ENCODE measurements at regions not wholly inside any gene's neighbourhood (a gene's known extent, or its start where the extent isn't known, plus 50 kb on each side); places are given as distances from the start of the nearest gene placed in this dataset.

GRCh38 chr19:31947436-31948115 is 397.8 kb upstream of the ZNF507 start:
- peaks cover 2% of the 10 kb centered on the region for H3K9me3 ChIP-seq (ENCODE audit: control insufficient read depth, low read depth, low read length)
- H2AFZ ChIP-seq (ENCODE audit: control insufficient read depth, low read length): no peak overlapping the region
- H4K20me1 ChIP-seq (ENCODE audit: control insufficient read depth, extremely low read depth, insufficient read depth, low read length): no peaks in the 10 kb centered on the region
- dilution Hi-C loops (cut with MboI; ENCODE audit: extremely low pct_ligation_motif_present, low sequenced_read_pairs): no loop called here
- H3K9me1 ChIP-seq (ENCODE audit: control insufficient read depth, extremely low read depth, insufficient read depth, low read length): no peaks in the 10 kb centered on the region
- no peak overlapping the region for H3K4me3 ChIP-seq (ENCODE audit: control insufficient read depth in 2 of 3, extremely low read depth in 1 of 3, insufficient read depth in 2 of 3, low read depth in 1 of 3, low read length in 3 of 3)
- H3K4me1 ChIP-seq (ENCODE audit: control insufficient read depth, extremely low read depth, insufficient read depth, low read length): no peaks in the 10 kb centered on the region
- H3K27ac ChIP-seq (ENCODE audit: control insufficient read depth, insufficient read depth, low read length): no peak overlapping the region
- H3K27me3 ChIP-seq (ENCODE audit: control insufficient read depth, extremely low read depth, insufficient read depth, low read length): no peaks in the 10 kb centered on the region
- TF ChIP-seq EZH2 (IDR thresholded peaks at IDR 0.05; ENCODE audit: low read length) (no peak), CTCF (optimal IDR thresholded peaks at IDR 0.05 in 1 of 3, IDR thresholded peaks at IDR 0.05 in 1 of 3, conservative IDR thresholded peaks at IDR 0.05 in 1 of 3; ENCODE audit: extremely low read depth in 1 of 3, insufficient read depth in 2 of 3, low read length in 3 of 3) (no peak)
- no peaks in the 10 kb centered on the region for H3K36me3 ChIP-seq (ENCODE audit: control insufficient read depth in 2 of 2, extremely low read depth in 1 of 2, insufficient read depth in 2 of 2, low read length in 2 of 2)
- DNase-seq (ENCODE audit: low read depth, low spot score) (no peak), FAIRE-seq (no peak)
- no peak overlapping the region for H3K4me2 ChIP-seq (ENCODE audit: control insufficient read depth, extremely low read depth, insufficient read depth, low read depth, low read length)
- no peaks in the 10 kb centered on the region for H3K79me2 ChIP-seq (ENCODE audit: control insufficient read depth, insufficient read depth, low read length)
- no peak overlapping the region for H3K9ac ChIP-seq (ENCODE audit: control insufficient read depth, extremely low read depth, insufficient read depth, low read length)

GRCh38 chr19:31952693-31953092 is 392.7 kb upstream of the ZNF507 start:
- H3K4me3 ChIP-seq (ENCODE audit: control insufficient read depth in 2 of 3, extremely low read depth in 1 of 3, insufficient read depth in 2 of 3, low read depth in 1 of 3, low read length in 3 of 3): no peak overlapping the region
- DNase-seq (ENCODE audit: low read depth, low spot score): no peak
- H3K79me2 ChIP-seq (ENCODE audit: control insufficient read depth, insufficient read depth, low read length): no peaks in the 10 kb centered on the region
- H3K9me3 ChIP-seq (ENCODE audit: control insufficient read depth, low read depth, low read length): peaks cover 3% of the 10 kb centered on the region
- H3K9ac ChIP-seq (ENCODE audit: control insufficient read depth, extremely low read depth, insufficient read depth, low read length): no peak overlapping the region
- TF ChIP-seq EZH2 (IDR thresholded peaks at IDR 0.05; ENCODE audit: low read length): no peak
- no peak for TF ChIP-seq CTCF (optimal IDR thresholded peaks at IDR 0.05 in 1 of 3, IDR thresholded peaks at IDR 0.05 in 1 of 3, conservative IDR thresholded peaks at IDR 0.05 in 1 of 3; ENCODE audit: extremely low read depth in 1 of 3, insufficient read depth in 2 of 3, low read length in 3 of 3)
- no peaks in the 10 kb centered on the region for H3K36me3 ChIP-seq (ENCODE audit: control insufficient read depth in 2 of 2, extremely low read depth in 1 of 2, insufficient read depth in 2 of 2, low read length in 2 of 2)
- no peak overlapping the region for H2AFZ ChIP-seq (ENCODE audit: control insufficient read depth, low read length)
- H4K20me1 ChIP-seq (ENCODE audit: control insufficient read depth, extremely low read depth, insufficient read depth, low read length): no peaks in the 10 kb centered on the region
- H3K4me1 ChIP-seq (ENCODE audit: control insufficient read depth, extremely low read depth, insufficient read depth, low read length): no peaks in the 10 kb centered on the region
- FAIRE-seq: no peak
- no peak overlapping the region for H3K27ac ChIP-seq (ENCODE audit: control insufficient read depth, insufficient read depth, low read length)
- no peak overlapping the region for H3K4me2 ChIP-seq (ENCODE audit: control insufficient read depth, extremely low read depth, insufficient read depth, low read depth, low read length)
- H3K27me3 ChIP-seq (ENCODE audit: control insufficient read depth, extremely low read depth, insufficient read depth, low read length): no peaks in the 10 kb centered on the region
- no peaks in the 10 kb centered on the region for H3K9me1 ChIP-seq (ENCODE audit: control insufficient read depth, extremely low read depth, insufficient read depth, low read length)
- dilution Hi-C loops (cut with MboI; ENCODE audit: extremely low pct_ligation_motif_present, low sequenced_read_pairs): no loop called here

Data from keratinocyte (primary cell).